Hippocampal formation (tissue), 2 donors: ENCODE measurements at regions not wholly inside any gene's neighbourhood (a gene's known extent, or its start where the extent isn't known, plus 50 kb on each side); places are given as distances from the start of the nearest gene placed in this dataset.
"Not testable (repeated sequence)": the region's sequence is repeated elsewhere in the genome, so short reads cannot be mapped to it uniquely, and the experiment has no call there.

ENCODE experiments used
- DNase-seq, 2 donors: peaks; one replicate each; lab custom pipeline; 2025; lab: John Stamatoyannopoulos, UW

DNA sequence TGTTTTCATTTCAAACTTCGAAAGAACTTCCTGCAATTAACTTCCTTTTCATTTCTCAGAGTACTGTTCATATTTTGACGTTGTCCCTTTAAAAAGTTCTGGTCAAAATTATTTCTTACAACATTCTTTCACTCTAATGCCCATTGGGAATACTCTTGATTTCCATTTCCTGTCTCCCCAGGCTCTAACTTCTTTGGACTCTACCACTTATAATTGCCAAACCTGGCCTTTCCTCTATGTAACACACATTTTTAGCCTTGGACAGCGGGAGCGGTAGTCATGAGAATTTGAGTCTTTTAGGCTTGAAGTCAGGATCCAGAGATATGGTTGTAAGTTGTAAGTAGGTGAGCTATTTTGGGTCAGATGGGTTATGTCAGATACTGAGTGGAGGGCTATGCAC lies 163.5 kb upstream of the SPRY2 start:
- DNase-seq = no peak

DNA sequence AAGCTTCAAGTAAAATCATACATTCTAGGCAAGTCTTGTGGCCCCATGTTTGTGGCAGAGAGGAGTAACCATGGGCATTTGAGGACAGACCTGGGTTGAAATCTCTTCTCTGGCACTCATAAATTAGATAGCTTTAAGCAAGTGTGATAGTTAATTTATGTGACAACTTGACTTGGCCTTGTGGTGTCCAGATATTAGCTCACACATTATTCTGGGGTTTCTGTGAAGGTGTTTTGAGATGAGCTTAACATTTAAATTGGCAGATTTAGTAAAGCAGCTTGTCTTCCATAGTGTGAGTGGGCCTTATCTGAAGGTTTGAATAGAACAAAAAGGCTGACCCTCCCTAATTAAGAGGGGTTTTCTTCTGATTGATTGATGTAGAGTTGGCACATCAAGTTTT lies 161.4 kb upstream of the SPRY2 start:
- DNase-seq = no peak

DNA sequence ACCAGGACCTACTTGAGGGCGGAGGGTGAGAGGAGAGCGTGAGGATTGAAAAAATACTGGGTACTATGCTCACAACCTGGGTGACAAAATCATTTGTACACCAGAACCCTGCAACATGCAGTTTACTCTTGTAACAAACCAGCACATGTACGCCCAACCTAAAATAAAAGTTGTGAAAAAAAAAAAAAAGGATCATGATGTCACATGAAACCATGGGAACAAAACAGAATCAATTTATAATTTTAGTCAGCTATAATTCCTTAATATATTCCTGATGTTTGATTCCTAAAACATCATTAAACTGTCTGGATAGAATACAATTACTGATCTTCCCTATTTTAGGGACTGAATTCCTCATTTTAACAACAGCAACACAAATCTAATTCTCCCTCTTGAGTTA lies 160.6 kb upstream of the SPRY2 start:
- DNase-seq = no peak

DNA sequence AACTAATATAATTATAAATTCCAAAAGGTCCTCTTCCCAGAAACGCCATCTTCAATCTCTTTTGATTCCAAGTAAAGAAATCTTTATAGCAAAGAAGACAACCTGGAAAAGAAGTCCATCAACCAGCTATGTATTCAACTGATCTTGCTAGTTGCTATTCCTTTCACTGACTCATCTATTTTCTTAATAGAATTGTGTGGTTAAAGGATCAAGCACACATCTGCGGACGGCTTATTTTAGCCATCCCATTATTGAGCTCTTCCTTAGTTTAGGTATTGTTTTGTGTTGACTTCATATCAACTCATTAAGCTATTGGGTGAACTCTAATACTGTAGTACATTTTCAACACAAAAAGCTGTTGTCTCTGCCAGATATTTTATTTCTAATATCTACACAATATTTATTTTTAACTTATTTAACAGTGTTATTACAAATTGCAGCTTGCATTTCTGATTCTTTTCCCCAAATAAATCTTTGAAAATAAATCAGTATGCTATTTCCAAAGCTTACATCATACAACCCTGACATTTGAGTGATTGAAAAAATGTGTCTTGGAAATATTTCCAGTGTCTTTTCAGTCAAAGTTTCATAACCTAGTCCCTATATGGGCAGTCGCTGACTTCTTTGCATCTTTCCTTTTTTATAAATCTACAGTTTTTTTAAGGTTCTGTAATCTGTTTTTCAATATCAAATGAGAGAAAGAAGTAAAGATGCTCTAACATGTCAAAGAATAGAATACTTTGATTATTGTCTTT lies 158.8 kb upstream of the SPRY2 start:
- DNase-seq = no peak

DNA sequence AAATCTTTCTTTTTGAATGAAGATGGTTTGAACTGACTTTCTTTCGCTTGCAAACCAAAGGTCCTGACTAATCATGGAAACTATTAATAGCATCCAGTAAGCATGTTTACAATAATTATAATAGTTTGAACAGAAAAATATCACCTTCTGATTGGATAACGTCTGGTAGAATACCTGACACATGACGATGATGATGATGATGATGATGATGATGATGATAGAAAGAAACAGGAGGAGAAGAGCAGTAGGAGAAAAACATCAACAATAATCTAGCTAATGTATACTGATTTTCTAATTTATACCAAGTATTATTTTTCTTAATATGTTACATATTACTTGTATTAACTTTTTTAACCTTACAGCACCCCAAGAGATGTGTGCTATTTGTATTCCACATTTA lies 157.5 kb upstream of the SPRY2 start:
- DNase-seq = no peak

GRCh38 chr13:80497978-80498377 lies 157.1 kb upstream of the SPRY2 start:
- DNase-seq = no peak

DNA sequence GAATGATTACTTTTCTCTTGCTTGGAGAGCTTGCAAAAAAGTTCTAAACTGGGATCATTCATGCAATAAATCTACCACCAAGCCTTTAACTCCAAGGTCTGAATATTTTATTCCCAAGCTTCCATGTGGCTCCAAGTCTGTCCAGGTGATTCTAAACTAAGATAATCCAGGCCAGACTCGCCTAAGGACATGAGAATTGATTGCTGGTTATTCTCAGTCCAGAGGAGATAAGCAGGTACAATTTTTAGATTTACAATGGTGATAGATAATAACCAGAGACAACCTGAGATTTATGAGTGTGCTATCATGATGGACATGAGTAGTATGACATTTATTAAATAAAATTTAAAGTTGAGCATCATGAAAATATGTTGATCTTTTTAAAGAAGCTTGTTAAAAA lies 156.5 kb upstream of the SPRY2 start:
- DNase-seq = no peak

- DNase-seq = no peak
Observed at GRCh38 chr13:80496721-80497397, 155.9 kb upstream of the SPRY2 start.

GRCh38 chr13:80490491-80490943 lies 149.6 kb upstream of the SPRY2 start:
- not testable (repeated sequence) for DNase-seq

GRCh38 chr13:80486402-80486801 lies 145.5 kb upstream of the SPRY2 start:
- DNase-seq = no peak

DNA sequence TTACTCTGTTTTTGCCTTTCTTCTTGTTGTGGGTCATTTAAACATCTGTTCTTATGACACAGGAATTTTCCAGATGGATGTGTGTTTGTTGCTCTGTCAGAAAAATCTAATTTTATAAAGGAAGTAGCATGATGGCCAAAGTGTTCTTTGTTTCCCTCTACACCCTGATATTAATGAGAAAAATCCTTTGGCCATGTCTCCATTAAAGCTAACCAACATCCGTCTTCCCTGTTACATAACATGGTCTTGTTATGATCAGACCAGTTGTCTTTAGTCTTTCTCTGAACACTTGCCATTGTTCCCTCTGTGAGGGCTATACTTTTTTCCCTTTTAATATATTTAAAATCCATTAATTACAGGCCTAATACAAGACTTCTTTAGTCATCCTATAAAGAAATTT lies 142.2 kb upstream of the SPRY2 start:
- no peak for DNase-seq

DNA sequence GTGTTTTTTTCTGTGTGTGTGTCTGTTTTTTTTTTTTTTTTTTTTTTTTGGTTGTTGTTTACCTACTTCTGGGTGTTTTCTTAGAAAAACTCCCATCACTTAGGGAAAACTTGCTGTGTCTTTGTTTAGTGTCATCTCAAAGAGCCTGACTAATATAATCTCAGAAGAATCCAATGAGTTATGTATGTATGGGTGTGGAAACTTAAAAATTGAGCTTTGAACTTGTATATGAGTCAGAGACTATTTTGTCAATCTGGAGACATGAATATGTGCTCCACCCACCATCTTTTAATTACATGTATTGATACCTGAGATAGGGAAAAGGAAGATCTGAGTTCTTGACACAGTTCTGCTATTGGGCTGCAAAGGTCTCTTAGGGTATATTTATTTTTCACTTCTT lies 140.7 kb upstream of the SPRY2 start:
- no peak for DNase-seq

GRCh38 chr13:80477661-80478443 lies 136.9 kb upstream of the SPRY2 start:
- DNase-seq = no peak

DNA sequence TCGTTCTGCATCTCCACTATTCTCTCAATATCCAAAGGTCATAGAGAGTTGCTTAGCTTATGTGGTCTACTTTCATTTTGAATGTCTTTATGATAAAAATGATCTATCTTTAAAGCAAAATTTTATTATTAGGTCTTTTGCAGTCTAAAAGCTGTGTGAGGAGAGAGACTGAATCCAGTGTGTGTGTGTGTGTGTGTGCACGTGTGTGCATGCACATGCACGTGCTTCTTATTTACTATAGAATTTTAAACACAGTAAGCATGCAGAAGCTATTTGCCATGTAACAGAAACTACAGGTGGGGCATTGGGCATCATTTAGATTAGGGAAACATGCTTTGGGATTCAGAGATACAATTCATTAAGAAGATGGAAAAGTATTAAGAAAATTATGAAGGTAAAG lies 136.0 kb upstream of the SPRY2 start:
- DNase-seq = no peak

DNA sequence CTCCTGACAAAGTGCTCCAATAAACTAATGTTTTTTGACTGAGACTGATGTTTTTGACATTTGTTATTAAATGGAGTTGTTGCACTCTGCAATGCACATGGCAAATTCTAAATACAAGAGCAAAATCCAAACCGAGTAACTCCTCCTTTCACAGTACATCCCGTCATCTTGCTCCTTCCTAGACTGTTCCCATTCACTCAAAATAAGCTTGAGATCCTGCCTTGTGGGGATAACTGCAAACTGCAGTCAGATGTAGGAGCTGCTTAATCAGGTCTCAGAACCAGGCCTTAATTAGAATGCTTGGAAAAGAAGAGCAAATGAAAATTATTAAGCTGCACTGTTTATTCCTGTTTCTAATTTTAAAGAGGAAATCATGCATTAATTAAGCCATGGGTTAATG lies 134.8 kb upstream of the SPRY2 start:
- DNase-seq = no peak

DNA sequence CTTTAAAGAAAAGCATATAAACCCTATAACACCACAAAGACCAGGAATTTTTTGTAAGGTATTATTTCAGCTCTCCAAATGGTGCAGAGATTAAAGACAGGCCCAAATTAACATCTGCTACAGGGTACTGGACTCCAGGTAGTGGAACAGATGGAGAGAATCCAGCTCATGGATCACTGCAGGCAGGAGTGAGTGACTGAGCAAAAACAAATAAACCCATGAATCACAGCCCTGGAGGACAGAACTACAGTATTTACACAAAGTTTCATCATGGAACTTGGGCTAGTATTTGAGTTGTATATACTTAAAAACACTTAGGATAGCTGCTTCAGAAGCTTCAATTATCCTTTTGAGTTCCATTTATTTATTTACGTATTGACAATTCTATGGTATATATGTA lies 132.8 kb upstream of the SPRY2 start:
- DNase-seq = no peak

DNA sequence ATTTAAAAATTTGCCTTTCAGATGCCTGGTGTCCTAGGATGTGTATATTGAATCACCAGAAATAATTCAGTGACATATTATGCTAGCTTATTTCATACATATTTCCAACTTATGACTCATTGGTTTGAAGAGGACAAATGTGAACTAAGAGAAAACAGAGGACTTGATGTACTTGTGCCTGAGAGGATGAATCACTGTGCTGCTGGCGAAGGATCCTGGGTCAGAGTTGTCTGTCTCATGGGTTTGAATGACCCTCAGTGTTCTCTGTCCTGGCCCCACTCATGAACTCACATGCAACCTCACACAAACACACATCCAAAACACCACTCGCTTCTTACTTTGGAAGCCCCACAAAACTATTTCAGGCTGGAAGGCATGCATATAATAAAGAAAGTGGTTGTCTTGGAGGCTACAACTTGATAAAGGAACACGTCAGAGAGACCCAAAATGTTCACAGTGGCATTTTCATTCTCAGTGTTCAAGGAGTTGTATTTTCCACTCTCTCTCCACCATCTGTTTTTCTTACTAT lies 129.0 kb upstream of the SPRY2 start:
- peak in 1 of 2 donors; percentile 25 for DNase-seq

DNA sequence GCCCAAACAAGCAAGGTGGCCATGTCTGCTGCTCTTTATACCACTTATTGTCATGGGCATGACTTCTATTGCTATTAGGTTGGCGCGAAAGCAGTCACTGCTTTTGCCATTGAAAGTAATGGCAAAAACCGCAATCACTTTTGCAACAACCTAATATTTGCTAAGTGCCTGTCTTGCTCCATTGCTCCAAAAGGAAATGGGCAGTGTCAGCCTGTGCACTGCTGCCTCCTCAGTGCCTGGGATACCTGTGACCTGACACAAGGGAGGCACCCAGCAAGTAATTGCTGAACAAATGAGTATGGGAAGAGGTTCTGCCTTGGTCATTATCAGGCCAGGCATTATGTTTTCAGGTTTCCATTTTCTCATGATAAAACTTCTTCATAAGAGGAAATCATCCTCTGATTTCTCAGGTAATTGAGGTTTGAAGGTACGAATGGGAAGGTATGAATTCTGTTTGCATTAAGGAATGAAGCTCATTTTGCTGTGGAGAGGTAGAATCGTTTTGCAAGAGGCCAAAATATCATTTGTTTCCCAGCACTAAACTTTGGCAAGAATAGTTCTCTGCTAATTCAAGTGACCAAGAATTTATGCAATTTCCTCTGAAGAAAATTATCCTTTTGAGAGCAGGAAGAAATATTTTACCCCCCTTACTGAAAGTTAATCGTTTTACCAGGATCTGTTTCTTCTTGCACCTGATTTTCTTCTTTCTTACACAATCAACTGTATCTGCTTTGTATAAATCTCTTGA lies 128.4 kb upstream of the SPRY2 start:
- DNase-seq = no peak

GRCh38 chr13:80465321-80465720 lies 124.4 kb upstream of the SPRY2 start:
- no peak for DNase-seq

GRCh38 chr13:80463673-80464352 lies 122.9 kb upstream of the SPRY2 start:
- DNase-seq = no peak

DNA sequence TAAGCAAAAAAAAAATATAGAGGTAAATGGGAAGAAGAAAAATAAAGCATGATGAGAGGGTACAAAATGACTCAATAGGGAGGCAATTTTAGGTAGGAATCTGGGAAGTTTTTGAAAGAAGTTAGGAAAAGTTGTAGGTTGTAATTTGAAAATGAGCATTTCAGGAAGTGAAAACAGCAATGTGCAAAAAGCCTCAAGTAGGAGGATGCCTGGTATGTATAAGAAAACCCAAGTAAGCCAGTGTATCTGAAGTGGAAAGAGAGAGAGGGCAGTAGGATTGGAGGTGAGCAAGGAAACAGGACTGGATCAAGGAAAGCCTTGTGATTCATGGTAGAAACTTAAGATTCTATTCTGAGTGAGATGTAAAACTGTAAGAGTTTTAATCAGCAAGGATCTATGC lies 121.6 kb upstream of the SPRY2 start:
- DNase-seq = no peak
